Ovary (tissue), 7 donors: ENCODE measurements at regions not wholly inside any gene's neighbourhood (a gene's known extent, or its start where the extent isn't known, plus 50 kb on each side); places are given as distances from the start of the nearest gene placed in this dataset.
"Not testable (repeated sequence)": the region's sequence is repeated elsewhere in the genome, so short reads cannot be mapped to it uniquely, and the experiment has no call there.

ENCODE experiments used
- DNase-seq, 5 donors: peaks; one replicate each; pipeline ENCODE4 v3.0.0-alpha.2; 2019 to 2020
- H3K27ac ChIP-seq, 2 donors: fragments of 200-600 bp; one replicate each; pipeline versions ENCODE4 v1.5.1 to v1.8.0; 2019 to 2022
- H3K27me3 ChIP-seq: fragments of 200-600 bp; one replicate; pipeline ENCODE4 v1.8.0; 2022
- H3K36me3 ChIP-seq: fragments of 200-600 bp; sonication (generic); one replicate; pipeline ENCODE4 v1.5.1; 2019
- H3K4me1 ChIP-seq: one replicate; pipeline ENCODE4 v1.8.1; 2013; ENCODE audit warnings: mild to moderate bottlenecking, moderate library complexity; ENCODE audit not compliant: insufficient read depth
- H3K4me3 ChIP-seq: fragments of 200-600 bp; sonication (generic); one replicate; pipeline ENCODE4 v1.5.1; 2017
- H3K9me3 ChIP-seq, 2 donors: fragments of 200-600 bp in 1 of 2; sonication (generic) in 1 of 2; one replicate each; pipeline versions ENCODE4 v1.5.1 to v1.8.1; 2013 to 2019; ENCODE audit warnings: mild to moderate bottlenecking in 1 of 2, moderate library complexity in 1 of 2
- CTCF ChIP-seq, 3 donors: fragments of 450-650 bp in 2 of 3; fragments of 200-600 bp in 1 of 3; IDR thresholded peaks; one replicate each; pipeline versions ENCODE4 v1.5.1 to v1.8.0; 2016 to 2022; ENCODE audit warnings: antibody characterized with exemption in 3 of 3, mild to moderate bottlenecking in 1 of 3
- EP300 ChIP-seq: sonication (generic); formaldehyde crosslinking; IDR thresholded peaks from one replicate; pipeline ENCODE4 v1.6.1; 2017; ENCODE audit warnings: antibody characterized with exemption
- POLR2A ChIP-seq: fragments of 450-650 bp; IDR thresholded peaks from one replicate; pipeline ENCODE4 v1.6.1; 2017; ENCODE audit warnings: antibody characterized with exemption, mild to moderate bottlenecking, moderate library complexity
- WGBS, 3 donors: extraction: QIAGEN DNeasy Blood & Tissue Kit in 1 of 3; methylation state at CpG; one replicate each; pipeline versions ENCODE4 v1.1.5 to v1.1.7; 2013 to 2017; 5-methylcytosine and 5-hydroxymethylcytosine counted together
- intact Hi-C, 4 donors: fragments of 100-400 bp; cut with DNase I; formaldehyde crosslinking; loops; one replicate each; pipeline versions ENCODE4 v1.11.0 to v1.15.1; 2022 to 2023
- donor health status: DM: no; HTN: no; CAD: no; lungs with moderate emphysema.
- donor health status: DM: no; HTN: no; CAD: no.
- donor health status: Bipolar disorder and iron deficiency.
- donor health status: DM: no; HTN: no; CAD: no.
- donor health status: DM: yes; HTN: yes; CAD: no.

GRCh38 chr7:131683536-131684125 is 127.2 kb upstream of the PODXL start:
- intact Hi-C loops = loop anchor here in 1 of 4 donors (10.0 kb wide), 1 partner anchor 371 kb away; no protein-coding TSS in a partner anchor
- Histone ChIP-seq H3K4me3 (no peak overlapping the region), H3K9me3 (no peaks in the 10 kb centered on the region), H3K27ac (no peak overlapping the region), H3K36me3 (no peaks in the 10 kb centered on the region), H3K27me3 (no peaks in the 10 kb centered on the region), H3K4me1 (no peaks in the 10 kb centered on the region)
- WGBS, 3 donors = 56 to 74% (median 61%) methylated on average over 5 of the region's 5 CpGs
- TF ChIP-seq POLR2A (no peak), CTCF (IDR thresholded peaks at IDR 0.05) (no peak), EP300 (no peak)
- no peak for DNase-seq

- 0 to 96% (median 52%) methylated on average over 1 of the region's 1 CpG for WGBS, 3 donors
- intact Hi-C loops = loop anchor here in 1 of 4 donors (10.0 kb wide), 1 partner anchor 373 kb away; no protein-coding TSS in a partner anchor
- TF ChIP-seq POLR2A (no peak), CTCF (IDR thresholded peaks at IDR 0.05) (no peak), EP300 (no peak)
- H3K36me3 ChIP-seq = no peaks in the 10 kb centered on the region
- no peaks in the 10 kb centered on the region for H3K9me3 ChIP-seq
- DNase-seq = no peak
- H3K4me3 ChIP-seq = no peak overlapping the region
- no peak overlapping the region for H3K27ac ChIP-seq
- H3K27me3 ChIP-seq = no peaks in the 10 kb centered on the region
- H3K4me1 ChIP-seq = no peaks in the 10 kb centered on the region
Measured at GRCh38 chr7:131681961-131682360, 125.5 kb upstream of the PODXL start.

- H3K9me3 ChIP-seq, H3K36me3 ChIP-seq, intact Hi-C loops, H3K27ac ChIP-seq, H3K27me3 ChIP-seq, H3K4me3 ChIP-seq, DNase-seq, H3K4me1 ChIP-seq: not testable (repeated sequence)
- WGBS, 3 donors = 57 to 70% (median 59%) methylated on average over 8 of the region's 8 CpGs
Measured at GRCh38 chr7:131679071-131679470, 122.6 kb upstream of the PODXL start.

GRCh38 chr7:131676850-131677249 is 120.4 kb upstream of the PODXL start:
- H3K36me3 ChIP-seq, DNase-seq, H3K4me3 ChIP-seq, H3K27me3 ChIP-seq, H3K9me3 ChIP-seq, H3K27ac ChIP-seq, H3K4me1 ChIP-seq, intact Hi-C loops: not testable (repeated sequence)
- 93 to 97% (median 94%) methylated on average over 2 of the region's 2 CpGs for WGBS, 3 donors

- H3K27me3 ChIP-seq = no peaks in the 10 kb centered on the region
- no peak overlapping the region for H3K27ac ChIP-seq
- H3K4me3 ChIP-seq = no peak overlapping the region
- DNase-seq = no peak
- no peaks in the 10 kb centered on the region for H3K4me1 ChIP-seq
- no peak for TF ChIP-seq EP300
- TF ChIP-seq POLR2A = no peak
- no peak for TF ChIP-seq CTCF (IDR thresholded peaks at IDR 0.05)
- H3K9me3 ChIP-seq = no peaks in the 10 kb centered on the region
- no peaks in the 10 kb centered on the region for H3K36me3 ChIP-seq
- 15 to 26% (median 22%) methylated on average over 3 of the region's 3 CpGs for WGBS, 3 donors
- intact Hi-C loops = no loop called here
Measured at GRCh38 chr7:131674131-131674530, 117.7 kb upstream of the PODXL start.
